Activated T-cell treated with anti-CD3 and anti-CD28 coated beads for 48 hours (primary cell): ENCODE measurements at regions not wholly inside any gene's neighbourhood (a gene's known extent, or its start where the extent isn't known, plus 50 kb on each side); places are given as distances from the start of the nearest gene placed in this dataset.

Experiments
- DNase-seq: peaks from one replicate; pipeline ENCODE4 v3.0.0-alpha.2; 2020; ENCODE audit warnings: low read depth

DNA sequence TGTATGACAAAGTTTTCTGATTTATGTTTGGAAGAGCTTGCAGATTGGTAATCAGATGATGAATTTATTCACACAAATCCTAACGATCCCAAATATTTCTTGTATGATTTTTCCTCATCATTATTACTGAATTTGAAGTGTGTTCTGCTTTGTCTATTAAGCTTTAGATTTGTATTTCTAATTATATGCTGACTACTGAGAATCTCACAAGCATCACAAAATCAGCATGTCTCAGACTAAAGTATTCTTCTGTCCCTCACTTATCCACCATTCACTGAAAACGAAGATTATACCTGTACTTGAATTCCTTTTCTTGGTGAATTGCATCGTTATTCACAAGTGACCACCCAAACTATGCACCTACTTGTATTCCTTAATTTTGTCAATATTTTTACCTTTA, 796.3 kb upstream of the MAP3K7 start:
- no peak for DNase-seq

DNA sequence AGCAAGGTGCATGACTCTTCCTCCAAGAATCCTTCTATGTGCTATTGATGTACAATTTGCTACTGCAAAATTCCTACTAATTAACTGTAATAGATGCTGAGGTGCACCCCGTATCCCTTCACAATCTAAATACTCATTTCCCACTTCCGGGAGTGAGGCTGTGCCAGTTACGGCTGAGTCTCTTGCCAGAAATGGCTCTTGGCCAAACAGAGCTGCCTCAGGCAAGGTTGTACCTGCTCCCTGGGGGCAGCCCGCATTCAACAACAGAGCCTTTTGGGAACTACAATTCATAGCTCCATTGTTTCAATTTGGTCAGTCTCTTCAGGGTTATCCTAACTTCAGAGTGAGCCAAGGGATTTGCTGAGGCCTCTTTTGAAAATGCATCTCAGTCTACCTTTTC, 789.8 kb upstream of the MAP3K7 start:
- no peak for DNase-seq

DNA sequence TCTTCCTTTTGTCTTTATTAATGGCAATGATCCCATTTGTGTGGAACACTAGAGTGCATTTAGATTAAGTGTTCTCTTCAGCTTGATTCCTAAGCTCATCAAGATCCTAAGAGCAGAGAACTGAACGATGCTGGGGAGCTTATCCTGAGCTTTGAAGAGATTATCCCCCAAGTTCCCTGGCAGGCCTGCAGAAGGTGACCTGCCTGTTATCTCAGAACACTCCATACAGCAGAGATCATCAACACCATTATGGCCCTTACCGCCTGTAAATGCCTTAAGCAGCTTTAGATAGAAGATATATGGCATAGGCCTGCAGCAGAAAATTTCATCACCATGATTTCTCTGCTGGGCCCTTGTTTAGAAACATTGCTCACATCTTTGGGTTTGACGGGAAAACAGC, 779.9 kb upstream of the MAP3K7 start:
- no peak for DNase-seq

DNA sequence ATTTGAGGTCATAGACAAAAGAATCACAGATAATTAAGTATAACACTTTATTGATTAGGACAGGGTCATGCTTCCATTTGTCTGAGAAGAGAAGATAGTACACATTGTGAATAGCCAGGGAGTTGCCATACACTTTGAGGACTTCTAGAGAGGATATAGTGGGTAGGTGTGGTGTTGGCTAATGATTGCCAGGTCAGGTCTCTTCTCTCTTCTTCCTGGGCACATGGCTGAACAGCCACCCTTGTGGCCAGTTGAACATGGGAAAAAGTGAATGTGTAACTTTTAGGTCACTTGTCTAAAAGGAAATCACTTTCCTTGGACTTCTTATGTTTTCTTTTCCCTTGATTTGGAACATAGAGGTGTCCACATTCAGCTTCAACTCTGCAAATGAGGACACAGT, 772.1 kb upstream of the MAP3K7 start:
- no peak for DNase-seq

DNA sequence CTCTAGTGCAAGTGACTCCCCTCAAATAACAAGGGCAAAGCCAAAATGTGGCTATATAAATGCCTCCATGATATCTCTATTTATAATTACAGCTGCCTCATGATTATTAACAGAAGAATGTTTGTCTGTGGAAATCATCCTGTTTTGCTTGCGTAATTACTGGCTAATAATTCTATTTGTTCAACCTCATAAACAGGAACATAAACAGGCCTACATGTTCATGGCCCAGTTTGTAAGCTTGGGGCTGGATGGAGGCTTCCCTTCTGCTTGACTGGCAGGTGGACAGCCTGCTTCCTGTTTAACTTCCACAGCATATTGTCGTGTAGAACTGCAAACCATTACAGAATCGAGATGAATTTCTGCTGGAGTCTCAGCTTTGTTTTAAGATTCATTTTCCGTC, 766.0 kb upstream of the MAP3K7 start:
- no peak for DNase-seq

DNA sequence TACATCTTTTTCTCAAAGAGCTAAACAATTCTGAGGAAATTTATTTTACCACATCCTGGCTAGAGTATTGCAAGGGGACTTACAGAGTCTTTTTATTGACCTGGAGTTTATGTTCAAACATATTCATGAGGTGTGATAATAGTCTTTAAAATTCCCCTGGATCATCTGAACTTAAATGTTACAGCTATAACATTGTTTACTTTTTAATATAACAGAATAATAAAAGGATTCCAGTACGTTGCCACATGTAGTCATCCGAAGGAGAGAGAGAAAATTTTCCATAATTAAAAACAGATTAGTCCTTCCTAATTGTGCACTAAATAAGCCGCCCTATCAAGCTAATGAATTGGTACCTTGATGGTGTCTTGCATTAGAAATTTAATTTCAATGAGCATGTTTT, 765.4 kb upstream of the MAP3K7 start:
- no peak for DNase-seq

DNA sequence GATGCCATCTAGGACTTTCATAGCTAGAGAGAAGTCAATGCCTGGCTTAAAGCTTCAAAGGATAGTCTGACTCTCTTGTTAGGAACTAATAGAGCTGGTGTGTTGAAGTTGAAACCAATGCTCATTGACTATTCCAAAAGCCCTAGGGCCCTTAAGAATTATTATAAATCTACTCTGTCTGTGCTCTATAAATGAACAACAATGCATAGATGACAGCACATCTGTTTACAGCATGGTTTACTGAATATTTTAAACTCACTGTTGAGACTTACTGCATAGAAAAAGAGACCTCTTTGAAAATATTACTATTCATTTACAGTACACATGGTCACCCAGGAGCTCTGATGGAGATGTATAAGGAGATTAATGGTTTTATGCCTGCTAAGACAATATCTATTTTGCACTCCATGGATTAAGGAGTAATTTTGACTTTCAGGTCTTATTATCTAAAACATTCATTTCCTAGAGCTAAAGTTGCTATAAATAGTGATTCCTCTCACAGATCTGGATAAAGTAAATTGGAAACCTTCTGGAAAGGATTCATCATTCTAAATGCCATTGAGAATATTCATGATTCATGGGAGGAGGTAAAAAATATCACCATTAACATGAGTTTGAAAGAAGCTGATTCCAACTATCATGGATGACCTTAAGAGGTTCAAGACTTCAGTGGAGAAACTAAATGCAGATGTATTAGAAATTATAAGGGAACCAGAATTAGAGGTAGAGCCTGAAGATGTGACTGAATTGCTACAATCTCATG, 763.5 kb upstream of the MAP3K7 start:
- no peak for DNase-seq

DNA sequence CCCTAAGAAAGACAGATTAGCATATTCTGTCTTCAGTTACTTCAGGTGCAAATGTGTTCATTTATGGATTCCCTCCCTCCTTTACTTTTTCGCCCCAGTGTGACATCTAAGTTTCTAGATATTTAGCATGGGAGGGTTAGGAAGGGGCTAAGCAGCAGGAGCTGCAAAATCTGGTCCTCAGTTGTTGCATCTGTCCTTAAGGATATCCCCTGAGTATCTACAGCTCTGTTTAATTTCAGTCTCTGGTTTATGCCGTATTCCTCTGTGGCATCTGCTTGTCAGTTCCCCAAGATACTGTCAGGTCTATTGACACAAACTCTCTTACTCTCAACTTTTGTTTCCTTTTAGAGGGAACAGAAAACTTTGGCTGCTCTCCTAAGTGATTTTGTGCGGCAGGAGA, 754.6 kb upstream of the MAP3K7 start:
- no peak for DNase-seq

DNA sequence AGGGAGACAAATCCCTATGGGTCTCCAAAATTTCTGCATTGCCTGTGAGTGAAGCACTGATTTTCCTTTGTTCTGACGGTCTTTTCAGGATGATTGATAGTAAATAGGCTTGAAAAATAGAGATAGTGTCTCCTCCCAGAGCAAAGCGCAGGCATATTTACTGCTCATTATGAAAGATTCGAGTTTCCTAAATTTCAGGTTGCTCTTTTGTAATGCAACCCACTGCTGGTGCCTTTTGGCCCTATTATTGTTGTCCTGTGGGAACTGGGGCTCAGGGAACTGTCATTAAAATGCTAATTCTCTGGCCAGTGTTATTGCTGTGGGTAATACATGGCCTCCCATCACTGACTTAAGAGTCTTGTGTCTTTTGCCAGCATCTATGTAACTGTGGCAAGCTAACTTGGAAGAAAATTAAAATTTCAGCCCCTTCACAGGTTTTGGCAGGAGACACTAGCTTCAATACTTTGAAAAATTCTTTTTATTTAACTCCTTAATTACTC, 754.1 kb upstream of the MAP3K7 start:
- DNase-seq = no peak

DNA sequence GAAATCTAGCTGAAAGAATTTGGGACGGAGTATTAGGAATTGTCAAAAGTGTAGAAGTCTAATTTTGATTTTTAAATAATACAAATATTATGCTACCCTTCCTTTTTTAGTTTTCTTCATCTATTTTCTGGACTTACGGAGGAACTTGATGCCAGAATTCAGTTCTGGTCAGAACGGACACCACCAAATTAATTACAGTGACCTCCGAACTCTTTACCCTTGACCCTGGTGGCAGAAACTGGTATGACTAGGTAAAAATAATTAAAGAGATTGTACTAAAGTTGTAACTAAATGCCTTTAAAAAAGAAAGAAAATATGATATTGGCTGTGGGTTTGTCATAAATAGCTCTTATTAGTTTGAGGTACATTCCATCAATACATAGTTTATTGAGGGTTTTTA, 751.1 kb upstream of the MAP3K7 start:
- DNase-seq = no peak

DNA sequence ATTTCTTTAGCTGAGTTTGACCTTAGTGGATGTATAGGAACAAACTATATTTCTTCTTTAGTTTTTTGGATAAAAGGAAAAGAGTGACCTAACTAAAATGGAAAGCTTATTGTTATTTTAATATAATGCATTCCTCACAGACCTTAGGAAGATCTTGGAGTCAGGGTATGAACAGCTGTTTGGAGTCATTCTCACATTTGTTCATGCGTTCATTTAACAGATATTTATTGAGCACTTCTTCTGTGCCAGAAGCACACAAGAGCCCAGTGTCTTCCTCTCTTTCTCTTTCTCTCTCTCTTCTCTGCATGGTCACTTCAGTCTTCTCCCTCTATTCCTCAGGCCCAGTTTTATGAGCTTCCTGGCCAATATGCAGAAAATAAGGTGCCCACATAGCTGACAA, 744.0 kb upstream of the MAP3K7 start:
- no peak for DNase-seq

DNA sequence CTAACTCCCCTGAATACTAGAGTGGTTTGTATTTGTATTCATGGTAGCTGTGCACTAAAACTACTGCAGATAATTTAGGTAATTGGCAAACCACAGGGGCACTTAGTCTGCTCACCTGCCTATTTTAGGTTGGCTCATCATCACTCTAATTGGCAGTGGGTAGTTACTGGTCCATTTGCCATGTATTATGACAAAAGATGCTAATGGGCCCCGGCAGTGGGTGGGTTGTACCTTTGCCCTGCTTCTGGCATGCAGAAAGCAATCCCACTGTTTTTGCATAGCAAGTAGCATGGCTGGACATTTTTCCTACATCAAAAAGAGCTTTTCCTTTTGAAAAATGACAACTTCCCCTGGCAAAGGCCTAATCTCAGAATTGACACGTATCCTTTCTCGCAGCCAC, 741.4 kb upstream of the MAP3K7 start:
- DNase-seq = no peak

DNA sequence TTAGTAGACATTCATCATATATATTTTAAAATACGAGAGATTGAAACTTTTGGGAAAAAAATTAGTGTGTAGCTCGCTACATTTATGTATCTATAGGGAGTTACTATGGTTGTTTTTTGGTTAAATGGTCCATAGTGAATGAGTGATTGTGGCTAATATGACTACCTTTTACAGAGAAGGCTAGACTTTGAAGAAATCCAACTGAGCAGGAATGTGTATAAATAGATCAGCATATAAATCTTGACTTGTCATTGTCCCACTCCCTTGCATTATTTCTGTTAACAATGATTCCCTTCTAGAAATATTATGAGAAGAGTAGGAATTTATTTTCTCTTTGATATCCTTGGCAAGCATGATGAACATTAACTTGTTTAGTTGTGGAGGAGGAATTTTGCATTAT, 737.8 kb upstream of the MAP3K7 start:
- DNase-seq = no peak

DNA sequence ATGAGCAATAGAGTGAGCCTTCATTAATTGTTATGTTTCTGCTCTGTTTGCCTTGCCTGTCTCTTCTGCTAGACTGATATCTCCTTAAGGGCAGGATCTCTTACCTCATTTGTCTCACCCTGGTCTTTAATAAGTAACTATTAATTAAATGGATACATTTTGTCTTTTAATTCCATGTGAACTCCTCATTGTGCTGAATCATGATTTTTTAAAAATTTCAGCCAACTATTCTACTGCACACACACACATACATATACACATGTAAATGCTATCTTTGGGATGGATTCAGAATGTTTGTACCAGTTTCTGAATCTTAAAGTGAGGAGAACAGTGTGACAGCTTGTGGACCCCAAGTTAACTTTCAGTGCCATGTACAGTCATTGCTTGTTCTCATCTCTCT, 731.1 kb upstream of the MAP3K7 start:
- no peak for DNase-seq

DNA sequence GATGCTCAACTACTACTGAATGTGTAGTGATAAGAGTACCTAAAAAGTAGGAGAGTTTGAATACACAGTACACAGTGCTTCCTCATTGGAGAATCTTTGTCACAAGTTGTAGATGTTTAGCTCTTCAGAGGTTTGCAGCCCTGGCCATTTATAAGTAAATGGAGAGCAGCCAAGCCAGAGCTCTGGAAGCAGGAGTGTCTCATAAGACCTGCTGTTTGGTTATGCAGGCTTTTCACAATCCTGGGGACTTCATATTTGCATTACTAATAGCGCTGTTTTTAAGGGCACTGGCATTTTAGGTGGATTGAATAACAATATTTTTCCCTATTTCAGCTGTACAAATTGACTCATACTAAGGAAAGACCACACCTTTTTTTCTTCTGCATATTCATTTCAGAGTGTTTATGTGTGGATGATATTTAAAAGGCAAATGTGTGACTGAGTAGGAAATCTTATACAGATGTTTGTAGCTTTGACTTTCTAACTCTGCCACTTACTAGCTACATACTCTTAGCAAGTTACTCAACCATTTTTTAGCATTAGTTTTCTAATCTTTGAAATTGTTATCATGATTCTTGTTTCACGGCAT, 730.5 kb upstream of the MAP3K7 start:
- DNase-seq = no peak

DNA sequence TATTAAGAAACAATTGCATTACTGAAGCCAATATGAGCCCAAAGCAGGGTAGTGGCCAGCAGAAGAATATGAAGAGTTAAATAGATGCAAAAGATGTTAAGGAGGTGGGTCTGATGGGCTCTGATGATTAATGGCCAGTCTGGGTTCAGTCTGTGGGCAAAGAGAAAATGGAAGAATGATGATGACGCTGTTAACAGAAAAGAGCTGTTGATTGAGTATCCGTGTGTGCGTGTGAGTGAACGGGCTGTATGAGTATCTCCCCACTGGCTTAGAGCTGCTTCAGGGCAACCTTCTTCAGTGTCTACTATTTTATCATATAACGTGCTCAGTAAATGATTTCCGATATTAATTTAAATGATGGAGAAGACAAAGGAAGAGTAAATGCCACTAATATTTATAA, 723.3 kb upstream of the MAP3K7 start:
- no peak for DNase-seq

DNA sequence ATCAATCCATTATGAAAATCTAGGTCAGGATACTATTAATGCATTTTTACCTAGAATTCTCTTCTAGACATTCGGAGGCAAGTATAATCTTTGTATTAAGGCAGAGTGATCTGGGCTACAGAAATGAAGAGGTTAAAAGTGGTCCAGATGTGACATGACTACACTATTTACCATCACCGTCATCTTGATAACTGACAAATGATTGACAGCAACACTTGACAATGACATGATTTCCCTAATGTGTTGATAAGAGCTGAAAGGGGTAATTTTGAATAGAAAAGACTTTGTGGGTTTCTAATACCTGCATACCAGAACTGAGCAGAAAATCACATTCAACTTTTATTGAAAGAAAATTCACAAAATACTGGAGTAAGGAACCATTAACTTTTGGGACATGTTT, 718.9 kb upstream of the MAP3K7 start:
- DNase-seq = no peak

DNA sequence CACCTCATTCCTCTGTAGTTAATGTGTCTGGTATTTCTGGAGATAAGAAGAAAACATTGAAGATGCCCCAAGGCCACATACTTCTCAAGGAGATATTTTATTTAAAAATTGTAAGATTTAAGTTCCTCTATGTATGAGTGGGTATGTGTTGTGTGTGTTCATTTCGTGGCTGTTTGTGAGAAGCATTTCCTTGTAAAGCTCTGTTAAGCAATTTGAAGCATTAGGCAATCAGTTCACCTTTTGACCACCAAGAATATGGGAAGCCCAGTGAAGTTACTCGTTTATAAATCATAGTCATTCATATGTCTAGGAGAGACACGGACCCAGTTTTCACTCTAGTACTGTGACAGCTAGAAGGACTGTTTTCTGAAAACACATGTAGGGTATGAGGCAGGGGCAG, 717.6 kb upstream of the MAP3K7 start:
- no peak for DNase-seq

DNA sequence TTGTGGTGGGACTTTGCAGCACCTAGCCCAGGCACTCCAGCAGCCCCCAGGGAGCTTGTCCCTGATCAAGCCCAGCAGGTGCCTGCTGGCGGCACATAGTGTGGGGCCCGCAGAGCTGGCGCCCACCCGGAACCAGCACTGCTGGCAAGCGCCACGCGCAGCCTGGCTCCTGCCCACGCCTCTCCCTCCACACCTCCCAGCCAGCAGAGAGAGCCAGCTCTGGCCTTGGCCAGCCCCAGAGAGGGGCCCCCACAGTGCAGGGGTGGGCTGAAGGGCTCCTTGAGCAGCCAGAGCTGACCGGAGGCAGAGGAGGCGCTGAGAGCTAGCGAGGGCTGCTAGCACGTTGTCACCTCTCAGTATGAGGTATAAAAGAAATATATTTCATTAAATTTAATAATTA, 716.5 kb upstream of the MAP3K7 start:
- DNase-seq = no peak

DNA sequence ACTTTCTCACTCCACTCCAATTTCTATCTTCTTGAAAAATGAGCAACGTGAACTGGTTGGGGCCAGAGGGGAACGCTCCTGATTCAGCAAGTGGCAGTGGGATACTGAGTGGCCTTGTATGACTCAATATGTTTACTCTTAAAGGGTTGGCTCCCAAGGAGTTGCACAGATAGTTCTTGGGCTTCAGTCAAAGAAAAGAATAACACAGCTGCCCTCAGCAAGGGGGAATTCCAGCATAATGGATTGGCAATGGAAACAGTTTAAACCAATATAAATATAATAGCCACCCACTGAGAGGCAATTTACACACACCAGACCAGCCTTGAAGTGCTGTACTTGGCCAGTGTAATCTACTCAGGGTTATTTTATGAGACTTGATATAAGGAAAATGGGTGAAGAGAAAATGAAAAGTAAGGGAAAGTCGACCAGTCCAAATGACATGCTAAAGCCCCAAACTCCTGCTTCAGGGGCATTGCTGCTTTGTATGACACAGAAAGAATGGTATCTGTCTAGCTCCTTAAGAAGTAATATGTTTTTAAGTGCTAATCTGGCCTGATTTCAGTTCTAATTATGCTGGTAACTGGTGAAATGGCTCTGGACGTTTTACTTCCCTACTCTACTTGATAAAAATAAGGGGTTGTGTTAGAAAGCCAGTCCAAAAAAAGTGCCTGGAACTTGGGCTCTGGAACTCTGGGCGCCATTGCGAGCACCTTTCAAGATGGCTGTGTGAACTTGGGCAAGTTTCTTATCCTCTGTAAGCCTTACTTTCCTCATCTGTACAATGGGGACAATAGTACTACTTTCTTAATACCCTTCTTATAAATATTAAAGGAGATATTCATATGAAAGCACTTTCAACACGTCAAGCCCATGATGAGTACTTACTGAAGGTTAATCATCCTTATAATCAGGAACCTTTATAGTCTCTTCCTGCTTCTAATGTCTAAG, 712.9 kb upstream of the MAP3K7 start:
- no peak for DNase-seq

DNA sequence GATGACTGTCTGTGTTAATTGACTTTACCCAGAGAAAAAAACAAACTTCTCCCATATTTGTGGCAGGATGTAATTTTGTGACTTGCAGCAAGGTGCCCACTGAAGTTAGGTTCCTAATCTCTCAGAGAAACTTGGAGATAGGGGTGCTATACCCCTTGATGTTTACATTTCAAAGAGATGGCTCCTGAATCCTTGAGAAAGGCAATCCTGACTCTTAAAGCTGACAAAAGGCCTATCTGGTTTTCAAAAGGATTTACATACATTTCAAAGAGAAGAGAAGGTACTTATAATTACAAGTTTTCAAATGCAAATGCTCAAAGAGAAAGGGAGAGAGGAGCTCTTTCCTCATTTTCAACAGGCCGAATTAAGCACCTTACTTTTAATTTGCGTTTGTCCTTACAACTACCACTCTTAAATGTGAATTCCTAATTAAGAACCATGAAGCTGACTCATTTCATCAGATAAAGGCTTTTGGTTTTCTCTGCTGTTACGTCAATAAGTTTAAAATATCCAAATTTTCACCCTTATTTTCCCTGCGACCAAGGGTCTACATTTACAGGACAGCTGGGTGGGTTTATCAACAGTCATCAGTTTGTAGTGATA, 711.8 kb upstream of the MAP3K7 start:
- no peak for DNase-seq

DNA sequence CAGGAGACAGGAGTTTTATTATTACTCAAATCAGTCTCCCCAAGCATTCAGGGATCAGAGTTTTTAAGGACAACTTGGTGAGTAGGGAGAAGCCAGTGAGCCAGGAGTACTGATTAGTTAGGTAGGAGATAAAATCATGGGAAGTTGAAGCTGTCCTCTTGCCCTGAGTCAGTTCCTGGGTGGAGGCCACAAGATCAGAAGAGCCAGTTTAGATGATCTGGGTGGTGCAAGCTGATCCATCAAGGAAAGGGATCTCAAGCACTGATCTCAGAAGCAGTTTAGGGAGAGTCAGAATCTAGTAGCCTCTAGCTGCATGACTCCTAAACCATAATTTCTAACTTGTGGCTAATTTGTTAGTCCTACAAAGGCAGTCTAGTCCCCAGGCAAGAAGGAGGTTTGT, 706.5 kb upstream of the MAP3K7 start:
- no peak for DNase-seq

DNA sequence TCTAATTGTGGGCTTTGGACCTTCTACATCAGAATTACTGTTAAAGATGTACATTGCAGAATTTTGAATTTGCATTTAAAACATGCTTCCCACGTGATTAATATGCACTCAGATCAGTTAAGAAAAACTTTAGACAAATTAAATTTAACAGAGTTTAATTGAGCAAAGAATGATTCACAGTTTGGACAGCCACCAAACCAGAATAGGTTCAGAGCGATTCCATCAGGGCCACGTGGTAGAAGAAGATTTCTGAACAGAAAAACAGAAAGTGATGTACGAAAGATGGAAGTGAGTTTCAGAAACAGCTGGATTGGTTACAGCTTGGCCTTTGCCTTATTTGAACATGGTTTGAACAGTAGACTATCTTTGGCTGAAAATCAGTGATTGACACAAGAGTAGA, 704.2 kb upstream of the MAP3K7 start:
- no peak for DNase-seq
